T47D (cell line): ENCODE measurements at regions not wholly inside any gene's neighbourhood (a gene's known extent, or its start where the extent isn't known, plus 50 kb on each side); places are given as distances from the start of the nearest gene placed in this dataset.
"Not testable (repeated sequence)": the region's sequence is repeated elsewhere in the genome, so short reads cannot be mapped to it uniquely, and the experiment has no call there.

Source experiments
- DNase-seq, 2 experiments: peaks; one replicate each; pipeline versions ENCODE4 v3.0.0 to v3.0.0-alpha.2; 2011 to 2012; ENCODE audit warnings: low read depth in 1 of 2, low spot score in 1 of 2
- JUND ChIP-seq: IDR thresholded peaks from 2 replicates; pipeline ENCODE4 v1.6.1; 2012; ENCODE audit warnings: low read depth
- in situ Hi-C: cut with HindIII; loops from 2 replicates; pipeline ENCODE4 v1.10.0; 2016; ENCODE audit warnings: low sequenced_read_pairs, low pct_unique_long_range_greater_than_20kb

- TF ChIP-seq JUND: no peak
- no peak for DNase-seq
- in situ Hi-C loops: no loop called here
Observed at GRCh38 chr13:84129966-84130365, 247.7 kb upstream of the SLITRK1 start.

GRCh38 chr13:84127597-84128128, 245.4 kb upstream of the SLITRK1 start:
- TF ChIP-seq JUND: no peak
- DNase-seq: no peak
- in situ Hi-C loops: no loop called here

DNA sequence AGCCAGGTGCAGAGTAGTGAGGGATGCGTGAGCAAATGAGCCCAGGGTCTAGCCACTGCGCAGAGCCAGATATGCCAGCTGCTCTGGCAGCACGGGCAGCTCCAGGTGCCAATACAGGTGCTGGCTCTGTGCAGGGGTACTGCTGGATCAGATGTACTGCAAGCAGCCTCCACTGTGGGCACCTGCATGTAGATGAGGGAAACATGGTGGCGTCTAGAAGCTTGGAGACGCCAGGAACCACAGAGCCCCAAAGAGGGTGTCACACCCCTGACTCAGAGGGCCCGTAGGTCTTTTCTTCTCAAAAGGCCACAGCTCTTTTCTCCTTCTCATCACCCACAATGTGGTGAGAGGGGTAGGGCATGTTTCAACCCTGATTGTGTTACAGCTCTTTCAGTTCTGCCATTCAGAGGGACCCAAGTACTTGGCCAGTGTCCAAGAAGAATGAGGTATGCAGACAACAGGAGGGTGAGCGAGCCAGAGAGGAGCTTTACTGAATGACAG, 244.4 kb upstream of the SLITRK1 start:
- no peak for DNase-seq
- in situ Hi-C loops: no loop called here
- TF ChIP-seq JUND: no peak

- in situ Hi-C loops: no loop called here
- no peak for TF ChIP-seq JUND
- DNase-seq: no peak
Observed at GRCh38 chr13:84121456-84121855, 239.2 kb upstream of the SLITRK1 start.

GRCh38 chr13:84118839-84119409, 236.7 kb upstream of the SLITRK1 start:
- no peak for DNase-seq
- TF ChIP-seq JUND: no peak
- in situ Hi-C loops: no loop called here

DNA sequence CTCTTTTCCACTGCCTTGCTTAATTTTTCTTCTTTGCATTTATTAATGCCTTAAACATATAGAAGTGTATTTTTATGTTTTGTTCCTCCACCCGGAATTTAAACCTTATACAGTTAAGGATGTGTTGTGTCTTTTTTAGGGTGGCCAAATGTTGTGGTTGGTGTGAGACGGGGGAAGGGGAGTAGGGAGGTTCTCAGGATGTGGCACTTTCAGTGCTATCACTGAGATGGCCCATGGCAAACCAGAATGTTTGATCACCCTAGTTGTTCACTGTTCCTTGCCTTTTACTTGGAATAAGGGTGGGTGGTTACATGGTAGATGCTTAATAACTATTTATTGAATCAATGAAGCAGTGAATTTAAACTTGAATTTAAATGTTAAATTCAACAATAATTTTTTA, 216.0 kb upstream of the SLITRK1 start:
- no peak for DNase-seq
- no peak for TF ChIP-seq JUND
- in situ Hi-C loops: no loop called here

DNA sequence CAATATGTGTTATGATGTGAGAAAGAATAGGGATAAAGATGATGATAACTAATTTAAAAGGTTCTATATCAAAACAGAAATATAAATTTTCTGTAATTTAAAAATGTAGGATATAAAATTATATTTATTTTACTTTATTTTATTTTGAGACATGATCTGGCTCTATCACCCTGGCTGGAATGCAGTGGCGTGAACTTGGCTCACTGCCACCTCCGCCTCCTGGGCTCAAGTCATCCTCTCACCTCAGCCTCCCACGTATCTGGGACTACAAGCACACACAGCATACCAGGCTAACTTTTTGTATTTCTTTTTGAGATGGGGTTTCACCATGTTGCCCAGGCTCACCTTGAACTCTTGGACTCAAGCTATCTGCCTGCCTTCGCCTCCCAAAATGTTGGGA, 214.9 kb upstream of the SLITRK1 start:
- no peak for TF ChIP-seq JUND
- in situ Hi-C loops: no loop called here

DNA sequence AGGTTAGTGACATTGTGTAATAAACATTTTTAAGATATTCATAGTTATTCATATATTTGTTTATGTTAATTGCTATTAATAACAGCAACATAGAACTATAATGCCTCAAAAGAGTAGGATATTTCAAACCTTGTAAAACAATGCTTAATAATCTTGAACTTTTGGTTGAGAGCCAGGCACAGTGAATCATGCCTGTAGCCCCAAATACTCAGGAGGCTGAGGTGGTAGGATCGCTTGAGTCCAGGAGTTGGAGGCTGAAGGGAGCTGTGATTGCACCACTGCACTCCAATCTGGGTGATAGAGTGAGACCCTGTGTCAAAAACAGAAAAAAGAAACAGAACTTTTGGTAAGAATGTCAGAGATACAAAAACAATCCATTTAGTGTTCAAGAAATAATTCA, 213.9 kb upstream of the SLITRK1 start:
- in situ Hi-C loops: no loop called here
- TF ChIP-seq JUND: no peak
- DNase-seq: no peak

More for the DNA sequence above, 214.9 kb upstream of the SLITRK1 start:
- DNase-seq: no peak

DNA sequence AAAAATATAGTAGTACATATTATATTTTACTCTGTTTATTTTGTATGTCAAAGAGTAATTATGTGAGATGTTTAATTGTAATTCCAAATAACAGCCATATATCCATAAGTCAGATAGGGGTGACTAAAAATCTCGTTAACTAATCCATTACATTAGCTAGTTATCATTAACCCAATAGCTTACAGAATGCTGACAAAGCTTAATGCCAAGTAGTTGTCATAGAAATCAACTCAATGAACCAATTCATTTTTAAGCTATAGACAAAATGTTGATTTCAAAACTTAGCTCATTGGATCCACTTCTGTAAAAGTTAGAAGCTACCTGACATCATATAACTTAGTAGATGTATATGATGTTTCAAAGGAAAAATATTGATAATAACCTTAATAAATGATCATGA, 206.7 kb upstream of the SLITRK1 start:
- in situ Hi-C loops: no loop called here
- TF ChIP-seq JUND: no peak
- DNase-seq: no peak

GRCh38 chr13:84086847-84087162, 204.5 kb upstream of the SLITRK1 start:
- no peak for DNase-seq
- in situ Hi-C loops: no loop called here
- no peak for TF ChIP-seq JUND

DNA sequence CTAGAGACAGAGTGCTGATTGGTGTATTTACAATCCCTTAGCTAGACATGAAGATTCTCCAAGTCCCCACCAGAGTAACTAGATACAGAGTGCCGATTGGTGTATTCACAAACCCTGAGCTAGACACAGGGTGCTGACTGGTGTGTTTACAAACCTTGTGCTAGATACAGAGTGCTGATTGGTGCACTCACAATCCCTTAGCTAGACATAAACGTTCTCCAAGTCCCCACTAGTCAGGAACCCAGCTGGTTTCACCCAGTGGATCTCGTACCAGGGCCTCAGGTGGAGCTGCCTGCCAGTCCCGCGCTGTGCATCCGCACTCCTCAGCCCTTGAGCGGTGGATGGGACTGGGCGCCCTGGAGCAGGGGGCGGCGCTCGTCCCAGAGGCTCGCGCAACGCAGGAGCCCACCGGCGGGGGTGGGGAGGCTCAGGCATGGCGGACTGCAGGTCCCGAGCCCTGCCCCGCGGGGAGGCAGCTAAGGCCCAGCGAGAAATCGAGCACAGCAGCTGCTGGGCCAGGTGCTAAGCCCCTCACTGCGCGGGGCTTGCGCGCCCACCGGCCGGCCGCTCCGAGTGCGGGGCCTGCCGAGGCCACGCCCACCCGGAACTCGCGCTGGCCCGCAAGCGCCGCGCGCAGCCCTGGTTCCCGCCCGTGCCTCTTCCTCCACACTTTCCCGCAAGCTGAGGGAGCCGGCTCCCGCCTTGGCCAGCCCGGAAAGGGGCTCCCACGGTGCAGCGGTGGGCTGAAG, 204.0 kb upstream of the SLITRK1 start:
- in situ Hi-C loops, DNase-seq: not testable (repeated sequence)

DNA sequence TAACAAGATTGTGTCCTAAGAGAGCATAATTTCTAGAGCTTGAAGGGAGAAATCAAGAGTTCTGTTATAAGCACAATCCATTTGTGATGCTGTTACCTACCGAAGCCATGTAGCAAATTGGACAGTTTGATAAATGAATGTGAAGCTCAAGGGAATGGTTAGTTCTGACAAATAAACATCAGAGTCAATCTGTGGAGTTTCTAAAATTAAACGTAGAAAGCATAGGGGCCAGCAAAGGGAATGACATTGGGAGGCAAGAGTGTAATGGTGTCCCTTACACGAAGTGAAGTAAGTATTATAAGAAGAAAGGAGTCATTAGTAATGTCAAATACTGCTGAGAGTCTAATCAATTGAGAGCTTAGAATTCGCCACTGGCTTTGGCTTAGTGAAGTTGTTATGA, 200.2 kb upstream of the SLITRK1 start:
- in situ Hi-C loops: no loop called here
- no peak for TF ChIP-seq JUND
- DNase-seq: no peak

GRCh38 chr13:84080748-84081530, 198.7 kb upstream of the SLITRK1 start:
- in situ Hi-C loops: no loop called here
- DNase-seq: no peak
- TF ChIP-seq JUND: no peak
